Natural killer cell treated with Interleukin-12 subunit alpha and Interleukin-12 subunit beta and Interleukin-15 and Interleukin-18, amount 100 ng/mL, for 72 hours (primary cell): ENCODE measurements at regions not wholly inside any gene's neighbourhood (a gene's known extent, or its start where the extent isn't known, plus 50 kb on each side); places are given as distances from the start of the nearest gene placed in this dataset.
"Not testable (repeated sequence)": the region's sequence is repeated elsewhere in the genome, so short reads cannot be mapped to it uniquely, and the experiment has no call there.

ENCODE experiments used
- ATAC-seq, 2 donors: fragments of 150-1000 bp; cut with Tn5 transposase in 1 of 2; sonication (Bioruptor Pico), chemical (Tn5 transposase) in 1 of 2; 2 replicates each; pipeline ENCODE4 v1.10.0; 2021
- DNase-seq: peaks from one replicate; pipeline ENCODE4 v3.0.0; 2022; ENCODE audit warnings: low spot score
- H3K27ac Mint-ChIP-seq, 2 donors: 1 replicate in 1 of 2; 2 replicates in 1 of 2; pipeline ENCODE4 v1.8.0; 2022; ENCODE audit warnings: mixed read lengths in 2 of 2, mild to moderate bottlenecking in 1 of 2, moderate library complexity in 1 of 2
- H3K27me3 Mint-ChIP-seq, 2 donors: 1 replicate in 1 of 2; 2 replicates in 1 of 2; pipeline ENCODE4 v1.8.0; 2022; ENCODE audit warnings: mixed read lengths in 2 of 2
- H3K36me3 Mint-ChIP-seq: one replicate; pipeline ENCODE4 v1.8.0; 2022; ENCODE audit warnings: mixed read lengths
- H3K4me1 Mint-ChIP-seq, 2 donors: 1 replicate in 1 of 2; 2 replicates in 1 of 2; pipeline ENCODE4 v1.8.0; 2022; ENCODE audit warnings: low read depth in 2 of 2, mixed read lengths in 2 of 2, mild to moderate bottlenecking in 1 of 2
- H3K4me3 Mint-ChIP-seq: one replicate; pipeline ENCODE4 v1.8.0; 2022; ENCODE audit warnings: mixed read lengths
- H3K9me3 Mint-ChIP-seq: 2 replicates; pipeline ENCODE4 v1.8.0; 2022; ENCODE audit warnings: mixed read lengths

DNA sequence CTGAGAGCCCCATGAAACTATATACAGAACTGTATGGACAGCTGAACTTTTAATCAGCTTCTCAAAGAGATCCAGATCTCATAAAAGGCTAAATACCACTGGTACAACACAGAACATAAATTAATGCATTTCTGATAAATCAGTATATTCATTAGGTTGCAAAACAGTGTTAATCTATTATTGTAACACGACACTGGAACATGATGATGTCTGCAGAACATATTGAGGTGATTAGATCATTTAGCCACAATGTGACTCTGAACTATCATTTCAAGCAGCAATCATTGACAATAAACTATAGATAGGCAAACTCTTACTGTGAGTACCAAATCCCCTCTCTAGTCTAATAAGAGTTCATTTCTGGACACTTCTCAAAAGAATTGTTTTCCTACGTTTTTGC is 50.3 kb downstream of the GASK1B start:
- no peak overlapping the region for H3K4me3 Mint-ChIP-seq
- no peak for DNase-seq
- no peak overlapping the region for H3K27ac Mint-ChIP-seq
- peaks cover 3% of the 10 kb centered on the region for H3K9me3 Mint-ChIP-seq
- no peaks in the 10 kb centered on the region for H3K27me3 Mint-ChIP-seq
- H3K36me3 Mint-ChIP-seq, result no peaks in the 10 kb centered on the region
- no peaks in the 10 kb centered on the region for H3K4me1 Mint-ChIP-seq
- no peak for ATAC-seq

DNA sequence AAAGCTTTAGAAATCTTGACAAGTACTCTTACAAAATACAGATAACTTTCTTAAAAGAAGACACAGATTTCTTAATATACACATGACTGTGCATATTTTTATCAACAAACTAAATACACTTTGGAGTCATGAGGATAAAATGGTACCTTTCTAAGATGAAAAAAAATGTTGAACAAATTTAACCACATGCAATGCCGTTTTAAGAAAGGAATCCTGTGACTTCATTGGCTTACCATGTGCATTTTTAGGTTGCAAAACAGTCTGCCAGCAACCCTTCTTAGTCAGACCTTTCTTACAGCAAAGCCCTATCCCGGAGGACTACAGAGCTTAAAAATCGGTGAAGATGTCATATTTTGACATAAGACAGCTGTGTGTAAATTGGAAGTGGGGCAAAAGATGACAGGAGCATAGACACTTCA is 51.7 kb downstream of the GASK1B start:
- Mint-ChIP-seq H3K4me3 (no peak overlapping the region), H3K27ac (no peak overlapping the region), H3K4me1 (no peaks in the 10 kb centered on the region), H3K9me3 (peaks cover 3% of the 10 kb centered on the region), H3K36me3 (no peaks in the 10 kb centered on the region), H3K27me3 (no peaks in the 10 kb centered on the region)
- DNase-seq (no peak), ATAC-seq (no peak)

DNA sequence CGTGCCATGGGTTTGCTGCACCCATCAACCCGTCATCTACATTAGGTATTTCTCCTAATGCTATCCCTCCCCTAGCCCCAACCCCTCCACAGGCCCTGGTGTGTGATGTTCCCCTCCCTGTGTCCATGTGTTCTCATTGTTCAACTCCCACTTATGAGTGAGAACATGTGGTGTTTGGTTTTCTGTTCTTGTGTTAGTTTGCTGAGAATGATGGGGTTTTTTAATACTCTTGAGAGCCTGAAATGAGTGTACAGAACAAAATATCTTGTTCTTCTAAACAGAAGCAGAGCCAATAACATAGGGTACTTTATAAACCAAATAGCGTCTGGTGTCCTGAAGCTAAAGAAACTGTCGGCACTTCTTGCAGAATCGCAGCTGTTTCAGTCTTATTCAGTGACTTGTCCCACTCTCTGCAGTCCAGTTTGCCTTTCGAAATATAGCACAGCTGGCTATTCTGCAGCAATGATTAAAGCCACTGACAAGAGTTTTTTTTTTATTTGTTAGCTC is 52.1 kb downstream of the GASK1B start:
- H3K4me1 Mint-ChIP-seq, H3K36me3 Mint-ChIP-seq, ATAC-seq, H3K27me3 Mint-ChIP-seq, DNase-seq, H3K27ac Mint-ChIP-seq, H3K4me3 Mint-ChIP-seq, H3K9me3 Mint-ChIP-seq: not testable (repeated sequence)

DNA sequence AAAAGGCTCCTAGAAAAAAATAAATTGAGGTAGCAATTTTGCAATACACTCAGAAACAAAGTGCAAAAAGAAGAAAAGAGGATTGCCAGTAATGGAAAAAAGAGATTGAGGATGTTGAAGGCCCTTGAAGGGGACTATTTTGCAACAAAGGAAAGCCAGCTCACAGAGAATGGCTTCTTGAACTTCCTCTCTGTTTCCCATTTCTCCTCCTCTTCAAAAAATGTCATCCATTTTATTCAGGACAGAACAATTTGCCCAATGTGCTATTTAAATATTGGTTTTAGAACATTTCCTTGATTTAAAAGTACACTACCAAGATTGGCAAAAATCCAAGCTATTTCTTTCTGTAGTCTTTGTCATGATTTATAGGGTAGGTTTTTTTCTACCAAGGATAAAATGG is 60.2 kb downstream of the GASK1B start:
- Mint-ChIP-seq H3K27me3 (no peaks in the 10 kb centered on the region), H3K4me1 (no peaks in the 10 kb centered on the region), H3K4me3 (no peak overlapping the region), H3K27ac (no peak overlapping the region), H3K9me3 (peaks cover 12% of the 10 kb centered on the region), H3K36me3 (no peaks in the 10 kb centered on the region)
- DNase-seq, result no peak
- ATAC-seq, result no peak

DNA sequence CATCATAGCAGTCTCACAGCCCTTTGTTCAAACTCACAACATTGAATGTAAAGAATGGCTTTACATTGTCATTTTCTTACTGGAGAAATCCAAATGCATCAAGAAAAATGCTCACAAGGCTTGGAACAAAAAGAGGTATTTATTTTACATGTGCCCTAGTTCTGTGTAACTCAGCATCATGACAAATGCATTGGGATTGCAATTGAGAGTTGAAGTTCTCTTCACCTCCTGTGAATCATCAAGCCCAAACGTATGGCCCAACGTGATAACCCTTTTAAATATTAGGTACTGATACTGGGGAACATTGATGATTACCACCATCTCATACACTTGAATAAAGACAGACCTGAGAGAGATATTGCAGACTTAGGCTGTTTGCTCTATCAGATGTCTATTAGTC is 61.6 kb downstream of the GASK1B start:
- no peak for DNase-seq
- Mint-ChIP-seq H3K27ac (no peak overlapping the region), H3K4me1 (no peaks in the 10 kb centered on the region), H3K27me3 (no peaks in the 10 kb centered on the region), H3K4me3 (no peak overlapping the region), H3K36me3 (no peaks in the 10 kb centered on the region), H3K9me3 (peaks cover 12% of the 10 kb centered on the region)
- ATAC-seq, result no peak

DNA sequence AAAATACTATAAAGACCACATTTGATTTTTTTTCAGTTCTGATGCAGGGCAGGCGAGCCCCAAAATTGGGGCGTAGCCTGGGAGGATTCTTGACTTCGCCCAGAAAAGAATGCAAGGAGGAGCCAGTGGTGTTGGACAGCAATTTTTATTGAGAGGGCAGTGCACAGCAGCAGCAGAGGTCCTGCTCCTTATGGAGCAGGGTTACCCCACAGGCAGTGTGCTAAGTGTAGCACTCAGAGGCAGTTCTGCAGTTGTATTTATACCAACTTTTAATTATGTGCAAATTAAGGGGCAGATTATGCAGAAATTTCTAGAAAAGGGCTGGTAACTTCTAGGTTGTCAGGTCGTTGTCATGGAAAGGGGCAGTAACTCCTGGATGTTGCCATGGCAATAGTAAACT is 69.9 kb downstream of the GASK1B start:
- Mint-ChIP-seq H3K9me3 (peaks cover 9% of the 10 kb centered on the region), H3K27me3 (no peaks in the 10 kb centered on the region)

DNA sequence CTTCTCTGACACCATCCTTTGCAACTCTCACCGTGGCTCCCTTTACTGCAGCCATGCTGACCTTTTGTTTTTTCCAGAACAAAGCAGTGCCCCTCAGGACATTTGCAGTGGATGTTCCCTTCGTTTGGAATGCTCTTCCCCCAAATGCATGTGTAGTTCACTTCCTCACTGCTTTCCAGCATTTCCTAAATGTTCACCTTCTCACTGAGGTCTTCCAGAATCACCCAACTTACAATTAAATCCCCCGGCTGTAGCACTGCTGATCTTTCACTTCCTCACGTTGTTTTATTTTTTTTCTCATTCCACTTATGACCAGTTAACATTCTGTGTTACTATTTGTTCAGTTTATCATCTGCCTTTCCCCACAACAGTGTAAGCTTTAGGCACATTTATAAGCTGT is 73.1 kb downstream of the GASK1B start:
- no peaks in the 10 kb centered on the region for H3K4me1 Mint-ChIP-seq
- DNase-seq (no peak), ATAC-seq (no peak)
- peaks cover 14% of the 10 kb centered on the region for H3K9me3 Mint-ChIP-seq
- no peaks in the 10 kb centered on the region for H3K27me3 Mint-ChIP-seq
- H3K4me3 Mint-ChIP-seq, result no peak overlapping the region
- H3K27ac Mint-ChIP-seq, result no peak overlapping the region
- no peaks in the 10 kb centered on the region for H3K36me3 Mint-ChIP-seq

More for the DNA sequence above, 69.9 kb downstream of the GASK1B start:
- Mint-ChIP-seq H3K27ac (no peak overlapping the region), H3K4me3 (no peak overlapping the region), H3K36me3 (no peaks in the 10 kb centered on the region), H3K4me1 (no peaks in the 10 kb centered on the region)
- DNase-seq (no peak), ATAC-seq (no peak)

DNA sequence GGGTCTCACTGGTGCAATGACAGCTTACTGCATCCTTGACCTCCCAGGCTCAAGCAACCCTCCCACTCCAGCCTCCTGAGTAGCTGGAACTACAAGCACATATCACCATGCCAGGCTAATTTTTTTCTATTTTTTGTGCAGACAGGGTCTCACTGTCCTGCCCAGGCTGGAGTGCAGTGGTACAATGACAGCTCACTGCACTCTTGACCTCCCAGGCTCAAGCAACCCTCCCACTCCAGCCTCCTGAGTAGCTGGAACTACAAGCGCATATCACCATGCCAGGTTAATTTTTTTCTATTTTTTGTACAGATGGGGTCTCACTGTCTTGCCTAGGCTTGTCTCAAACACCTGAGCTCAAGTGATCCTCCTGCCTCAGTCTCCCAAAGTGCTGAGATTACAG is 74.0 kb downstream of the GASK1B start:
- Mint-ChIP-seq H3K9me3 (peaks cover 14% of the 10 kb centered on the region), H3K4me1 (no peaks in the 10 kb centered on the region), H3K27ac (no peak overlapping the region), H3K27me3 (no peaks in the 10 kb centered on the region), H3K36me3 (no peaks in the 10 kb centered on the region), H3K4me3 (no peak overlapping the region)
- ATAC-seq (no peak), DNase-seq (no peak)

DNA sequence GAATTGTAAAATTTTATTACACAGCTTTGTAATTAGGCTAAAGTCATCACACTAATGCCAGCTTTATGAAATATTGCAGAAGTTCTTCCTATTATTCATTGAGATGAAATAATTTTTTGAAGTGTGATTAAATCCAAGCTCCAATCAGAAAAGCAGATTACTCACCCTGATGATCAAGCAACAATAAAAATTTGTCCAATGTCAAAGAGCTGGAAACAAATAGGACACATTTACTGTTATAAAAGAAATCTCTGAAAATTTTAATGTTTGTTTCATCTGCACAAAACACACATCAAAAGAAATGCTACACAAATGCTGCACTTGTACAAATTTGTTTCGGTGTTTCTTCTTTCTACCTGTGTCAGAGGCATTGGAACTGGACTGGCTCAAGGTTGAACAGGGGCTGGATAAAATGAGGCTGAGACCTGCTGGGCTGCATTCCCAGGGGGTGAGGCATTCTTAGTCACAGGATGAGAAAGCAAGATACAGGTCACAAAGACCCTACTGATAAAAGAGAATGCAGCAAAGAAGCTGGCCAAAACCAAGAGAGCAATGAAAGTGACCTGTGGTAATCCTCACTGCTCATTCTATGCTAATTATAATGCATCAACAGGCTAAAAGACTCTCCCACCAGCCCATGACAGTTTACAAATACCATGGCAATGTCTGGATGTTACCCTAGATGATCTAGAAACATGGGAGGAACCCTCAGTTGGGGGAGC is 78.3 kb downstream of the GASK1B start:
- Mint-ChIP-seq H3K27ac (no peak overlapping the region), H3K36me3 (no peaks in the 10 kb centered on the region), H3K4me1 (no peaks in the 10 kb centered on the region), H3K27me3 (no peaks in the 10 kb centered on the region), H3K9me3 (peaks cover 11% of the 10 kb centered on the region), H3K4me3 (no peak overlapping the region)
- ATAC-seq (no peak), DNase-seq (no peak)

DNA sequence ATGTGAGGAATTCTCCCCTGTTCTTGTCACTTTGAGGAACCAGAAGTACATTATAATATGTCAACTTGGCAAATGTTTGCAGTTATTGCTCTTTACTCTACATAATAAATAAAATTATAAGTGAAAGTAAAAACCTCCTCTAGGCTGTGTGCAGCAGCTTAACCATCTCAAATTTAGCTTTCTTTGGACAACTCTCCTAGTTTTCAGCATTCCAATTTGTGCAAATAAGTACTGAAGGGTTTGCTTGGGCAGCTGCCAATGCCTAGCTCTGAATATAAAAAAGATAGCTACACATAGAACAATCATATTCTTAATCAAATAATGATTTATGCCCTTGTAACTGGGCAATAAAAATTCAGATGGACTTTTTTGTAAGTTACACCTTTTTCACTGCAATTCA is 82.5 kb downstream of the GASK1B start:
- H3K27ac Mint-ChIP-seq, result no peak overlapping the region
- no peaks in the 10 kb centered on the region for H3K9me3 Mint-ChIP-seq
- H3K4me1 Mint-ChIP-seq, result no peaks in the 10 kb centered on the region
- DNase-seq (no peak), ATAC-seq (no peak)
- H3K27me3 Mint-ChIP-seq, result no peaks in the 10 kb centered on the region
- no peak overlapping the region for H3K4me3 Mint-ChIP-seq
- no peaks in the 10 kb centered on the region for H3K36me3 Mint-ChIP-seq

DNA sequence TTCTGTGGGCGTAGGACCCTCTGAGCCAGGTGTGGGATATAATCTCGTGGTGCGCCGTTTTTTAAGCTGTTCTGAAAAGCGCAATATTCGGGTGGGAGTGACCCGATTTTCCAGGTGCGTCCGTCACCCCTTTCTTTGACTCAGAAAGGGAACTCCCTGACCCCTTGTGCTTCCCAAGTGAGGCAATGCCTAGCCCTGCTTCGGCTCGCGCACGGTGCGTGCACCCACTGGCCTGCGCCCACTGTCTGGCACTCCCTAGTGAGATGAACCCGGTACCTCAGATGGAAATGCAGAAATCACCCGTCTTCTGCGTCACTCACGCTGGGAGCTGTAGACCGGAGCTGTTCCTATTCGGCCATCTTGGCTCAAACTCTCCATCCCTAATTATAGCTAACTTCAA is 82.9 kb downstream of the GASK1B start:
- not testable (repeated sequence) for H3K4me3 Mint-ChIP-seq, H3K27ac Mint-ChIP-seq, H3K9me3 Mint-ChIP-seq, ATAC-seq, H3K27me3 Mint-ChIP-seq, H3K4me1 Mint-ChIP-seq, DNase-seq, H3K36me3 Mint-ChIP-seq

DNA sequence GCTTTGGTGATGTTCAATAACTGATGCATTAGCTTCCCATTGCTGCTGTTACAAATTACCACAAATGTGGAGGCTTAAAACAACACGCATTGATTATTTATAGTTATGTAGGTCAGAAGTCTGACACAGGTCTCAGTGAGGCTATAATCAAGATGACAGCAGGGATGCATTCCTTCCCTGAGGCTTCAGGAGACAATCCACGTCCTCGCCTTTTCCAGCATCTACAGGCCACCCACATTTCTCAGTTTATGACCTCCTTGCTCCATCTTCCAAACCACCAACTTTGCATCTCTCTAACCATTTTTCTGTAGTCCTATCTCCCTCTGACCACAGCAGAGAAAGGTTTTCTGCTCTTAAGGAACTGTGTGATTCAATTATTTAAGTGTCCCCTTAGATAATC is 92.5 kb downstream of the GASK1B start:
- Mint-ChIP-seq H3K4me1 (no peaks in the 10 kb centered on the region), H3K9me3 (no peaks in the 10 kb centered on the region), H3K27me3 (no peaks in the 10 kb centered on the region), H3K4me3 (no peak overlapping the region), H3K36me3 (no peaks in the 10 kb centered on the region), H3K27ac (no peak overlapping the region)
- DNase-seq (no peak), ATAC-seq (no peak)

DNA sequence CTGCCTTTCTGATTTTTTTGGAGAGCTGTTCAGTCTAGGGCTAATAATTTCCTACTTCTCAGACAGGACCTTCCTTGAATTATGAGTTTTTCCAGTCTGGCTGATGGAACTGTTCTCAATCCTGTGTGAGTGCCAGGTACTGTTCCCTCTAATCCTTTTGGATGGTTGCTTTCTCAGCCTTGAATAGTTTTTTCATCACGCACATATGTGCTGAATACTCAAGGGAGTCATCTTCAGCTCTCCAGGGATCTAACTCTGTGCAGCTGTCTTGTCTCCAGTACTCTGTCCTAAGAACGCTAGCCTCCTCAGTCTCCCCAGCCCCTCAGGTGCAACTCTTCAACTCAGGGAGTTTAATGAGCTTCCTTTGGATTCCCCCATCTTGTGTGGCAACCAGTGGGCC is 93.2 kb downstream of the GASK1B start:
- no peak for ATAC-seq
- Mint-ChIP-seq H3K27ac (no peak overlapping the region), H3K36me3 (no peaks in the 10 kb centered on the region), H3K9me3 (no peaks in the 10 kb centered on the region), H3K27me3 (no peaks in the 10 kb centered on the region), H3K4me1 (no peaks in the 10 kb centered on the region), H3K4me3 (no peak overlapping the region)
- no peak for DNase-seq

DNA sequence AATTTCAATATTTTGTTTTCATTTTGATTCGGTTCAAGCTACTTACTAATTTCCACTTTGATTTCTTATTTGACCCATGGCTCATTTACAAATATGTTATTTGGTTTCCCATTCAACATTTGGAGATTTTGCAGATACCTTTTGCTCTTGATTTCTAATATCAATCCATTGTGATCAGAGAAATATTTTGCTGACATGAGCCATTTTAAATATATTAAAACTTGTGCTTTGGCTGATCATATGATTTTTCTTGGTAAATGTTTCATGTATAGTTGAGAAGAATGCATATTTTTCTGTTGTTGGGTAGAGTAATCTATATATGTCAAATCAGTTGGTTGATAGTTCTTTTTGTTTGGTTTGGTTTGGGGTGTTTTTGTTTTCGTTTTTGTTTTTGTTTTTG is 95.0 kb downstream of the GASK1B start:
- DNase-seq, result no peak
- Mint-ChIP-seq H3K4me3 (no peak overlapping the region), H3K27ac (no peak overlapping the region), H3K4me1 (no peaks in the 10 kb centered on the region), H3K9me3 (no peaks in the 10 kb centered on the region), H3K27me3 (no peaks in the 10 kb centered on the region), H3K36me3 (no peaks in the 10 kb centered on the region)
- ATAC-seq, result no peak

DNA sequence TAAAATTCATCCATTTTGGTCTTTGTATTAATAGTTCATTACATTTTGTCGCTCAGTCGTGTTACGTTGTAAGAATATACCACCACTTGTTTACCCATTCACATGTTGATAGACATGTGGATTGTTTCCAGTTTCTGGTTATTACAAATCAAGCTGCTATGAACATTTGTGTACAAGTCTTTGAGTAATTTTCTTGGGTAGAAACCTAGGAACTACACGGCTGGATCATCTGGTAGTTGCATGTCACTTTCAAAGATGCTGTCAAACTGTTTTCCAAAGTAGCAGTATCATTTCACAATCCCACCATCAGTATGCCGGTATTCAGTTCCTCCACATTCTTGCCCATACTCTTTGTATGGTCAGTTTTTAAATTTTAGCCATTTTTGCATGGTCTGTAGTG is 98.0 kb downstream of the GASK1B start:
- Mint-ChIP-seq H3K4me1 (no peaks in the 10 kb centered on the region), H3K9me3 (no peaks in the 10 kb centered on the region), H3K27ac (no peak overlapping the region), H3K4me3 (no peak overlapping the region), H3K27me3 (no peaks in the 10 kb centered on the region), H3K36me3 (no peaks in the 10 kb centered on the region)
- DNase-seq (no peak), ATAC-seq (no peak)
